ENCODE measurements at regions not wholly inside any gene's neighbourhood (a gene's known extent, or its start where the extent isn't known, plus 50 kb on each side); places are given as distances from the start of the nearest gene placed in this dataset.

- no peak for TF ChIP-seq RFX5 (IDR thresholded peaks at IDR 0.05; ENCODE audit: borderline replicate concordance, low read depth, low read length)
- no peak for TF ChIP-seq POLR2AphosphoS5 (IDR thresholded peaks at IDR 0.05; ENCODE audit: low read depth, low read length)
Observed at GRCh38 chr1:218872928-218873327, 300.8 kb upstream of the LYPLAL1 start.
